Stomach (tissue), 8 donors: ENCODE measurements at regions not wholly inside any gene's neighbourhood (a gene's known extent, or its start where the extent isn't known, plus 50 kb on each side); places are given as distances from the start of the nearest gene placed in this dataset.

ENCODE experiments used
- DNase-seq, 2 donors: peaks; one replicate each; pipeline versions ENCODE4 v3.0.0 to v3.0.0-alpha.2; 2013 to 2019
- H3K27ac ChIP-seq, 5 donors: fragments of 200-600 bp in 4 of 5; sonication (generic) in 4 of 5; one replicate each; pipeline ENCODE4 v1.5.1; 2013 to 2019; ENCODE audit warnings: mild to moderate bottlenecking in 1 of 5, moderate library complexity in 1 of 5
- H3K27me3 ChIP-seq, 3 donors: fragments of 200-600 bp; sonication (generic); one replicate each; pipeline ENCODE4 v1.5.1; 2017 to 2019; ENCODE audit warnings: mixed run types in 1 of 3
- H3K36me3 ChIP-seq, 4 donors: fragments of 200-600 bp; sonication (generic); 1 replicate in 3 of 4; 2 replicates in 1 of 4; pipeline ENCODE4 v1.5.1; 2016 to 2019
- H3K4me1 ChIP-seq, 4 donors: fragments of 200-600 bp; sonication (generic); one replicate each; pipeline ENCODE4 v1.5.1; 2016 to 2019
- H3K4me3 ChIP-seq, 4 donors: fragments of 200-600 bp; sonication (generic) in 3 of 4; one replicate each; pipeline ENCODE4 v1.5.1; 2016 to 2019; ENCODE audit warnings: mild to moderate bottlenecking in 1 of 4
- H3K9me3 ChIP-seq, 4 donors: fragments of 200-600 bp; sonication (generic); one replicate each; pipeline ENCODE4 v1.5.1; 2016 to 2019
- EP300 ChIP-seq: sonication (generic); formaldehyde crosslinking; IDR thresholded peaks from one replicate; pipeline ENCODE4 v1.6.1; 2017; ENCODE audit warnings: antibody characterized with exemption
- POLR2A ChIP-seq, 4 donors: fragments of 450-650 bp; IDR thresholded peaks; one replicate each; pipeline ENCODE4 v1.6.1; 2016; ENCODE audit warnings: antibody characterized with exemption in 4 of 4, control low read depth in 2 of 4, mild to moderate bottlenecking in 1 of 4, moderate library complexity in 1 of 4
- POLR2AphosphoS5 ChIP-seq, 3 donors: sonication (generic); formaldehyde crosslinking; IDR thresholded peaks; one replicate each; pipeline ENCODE4 v1.6.1; 2016; ENCODE audit warnings: antibody characterized with exemption in 3 of 3
- WGBS, 5 donors: extraction: QIAGEN DNeasy Blood & Tissue Kit in 3 of 5; methylation state at CpG; one replicate each; pipeline versions ENCODE4 v1.1.5 to v1.1.7; 2013 to 2018; 5-methylcytosine and 5-hydroxymethylcytosine counted together
- intact Hi-C: fragments of 100-400 bp; cut with DNase I; formaldehyde crosslinking; loops from one replicate; pipeline ENCODE4 v1.15.1; 2023; ENCODE audit warnings: low total_unique reads
- TF ChIP-seq, protein P1 (sequence below), 7 experiments: fragments of 450-650 bp in 4 of 7; fragments of 200-600 bp in 3 of 7; sonication (generic) in 3 of 7; IDR thresholded peaks; one replicate each; pipeline ENCODE4 v1.5.1; 2016 to 2019; ENCODE audit warnings: antibody characterized with exemption in 7 of 7, control low read depth in 2 of 7, mild to moderate bottlenecking in 1 of 7
- donor health status: healthy with polysubstance abuse.
- donor health status: Bipolar disorder and iron deficiency.
- donor health status: healthy.

DNA sequence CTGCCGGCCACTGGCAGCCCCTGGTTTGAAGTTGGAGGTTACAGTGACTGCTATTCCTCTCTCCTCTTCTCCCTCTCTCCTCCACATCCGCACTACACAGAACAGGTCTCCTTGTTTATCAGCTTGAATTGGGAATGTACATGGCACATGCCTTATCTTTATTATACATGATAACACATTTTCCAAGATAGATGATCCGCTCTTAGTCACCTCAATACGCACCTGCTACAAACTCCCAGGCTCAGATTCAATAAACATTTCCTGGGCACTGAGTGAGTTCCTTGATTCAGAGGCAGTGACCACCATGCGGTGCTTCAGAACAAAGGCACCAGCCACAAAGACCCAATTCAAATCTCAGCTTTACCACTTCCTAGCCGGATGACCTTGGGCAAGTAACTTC lies 227.7 kb downstream of the TSHZ3 start:
- Histone ChIP-seq H3K4me3 (no peak overlapping the region), H3K9me3 (no peaks in the 10 kb centered on the region), H3K27me3 (no peaks in the 10 kb centered on the region), H3K27ac (no peak overlapping the region), H3K36me3 (no peaks in the 10 kb centered on the region), H3K4me1 (peaks cover 0 to 14% (median 0%) of the 10 kb centered on the region in 4 donors)
- TF ChIP-seq POLR2AphosphoS5 (IDR thresholded peaks at IDR 0.05) = no peak
- TF ChIP-seq, protein P1, sequence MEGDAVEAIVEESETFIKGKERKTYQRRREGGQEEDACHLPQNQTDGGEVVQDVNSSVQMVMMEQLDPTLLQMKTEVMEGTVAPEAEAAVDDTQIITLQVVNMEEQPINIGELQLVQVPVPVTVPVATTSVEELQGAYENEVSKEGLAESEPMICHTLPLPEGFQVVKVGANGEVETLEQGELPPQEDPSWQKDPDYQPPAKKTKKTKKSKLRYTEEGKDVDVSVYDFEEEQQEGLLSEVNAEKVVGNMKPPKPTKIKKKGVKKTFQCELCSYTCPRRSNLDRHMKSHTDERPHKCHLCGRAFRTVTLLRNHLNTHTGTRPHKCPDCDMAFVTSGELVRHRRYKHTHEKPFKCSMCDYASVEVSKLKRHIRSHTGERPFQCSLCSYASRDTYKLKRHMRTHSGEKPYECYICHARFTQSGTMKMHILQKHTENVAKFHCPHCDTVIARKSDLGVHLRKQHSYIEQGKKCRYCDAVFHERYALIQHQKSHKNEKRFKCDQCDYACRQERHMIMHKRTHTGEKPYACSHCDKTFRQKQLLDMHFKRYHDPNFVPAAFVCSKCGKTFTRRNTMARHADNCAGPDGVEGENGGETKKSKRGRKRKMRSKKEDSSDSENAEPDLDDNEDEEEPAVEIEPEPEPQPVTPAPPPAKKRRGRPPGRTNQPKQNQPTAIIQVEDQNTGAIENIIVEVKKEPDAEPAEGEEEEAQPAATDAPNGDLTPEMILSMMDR (IDR thresholded peaks at IDR 0.05) = no peak
- TF ChIP-seq POLR2A (IDR thresholded peaks at IDR 0.05) = no peak
- TF ChIP-seq EP300 = no peak
- DNase-seq = no peak
- intact Hi-C loops = no loop called here
- WGBS, 5 donors = 66 to 83% (median 81%) methylated on average over 6 of the region's 6 CpGs

DNA sequence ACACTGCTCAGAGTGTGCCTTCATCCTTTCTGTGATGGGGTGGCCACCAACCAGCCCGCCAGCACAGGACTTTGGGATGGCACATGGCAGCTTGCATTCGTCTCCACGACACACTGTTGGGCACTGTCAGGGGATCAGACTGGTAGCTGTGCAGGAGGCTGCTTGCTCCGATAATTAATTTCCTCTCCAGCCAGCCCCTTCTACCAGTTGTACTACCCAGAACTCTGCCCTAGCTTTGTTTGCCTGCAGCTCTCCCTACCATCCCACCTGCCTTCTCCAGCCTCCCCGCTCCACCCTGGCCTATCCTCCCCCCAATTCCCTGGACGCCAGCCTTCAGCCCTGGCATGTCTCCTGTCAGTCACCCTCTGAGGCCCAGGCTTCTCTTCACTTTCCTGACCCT lies 228.3 kb downstream of the TSHZ3 start:
- DNase-seq = no peak
- Histone ChIP-seq H3K9me3 (no peaks in the 10 kb centered on the region), H3K27me3 (no peaks in the 10 kb centered on the region), H3K36me3 (no peaks in the 10 kb centered on the region), H3K4me3 (no peak overlapping the region), H3K27ac (no peak overlapping the region), H3K4me1 (peaks cover 0 to 14% (median 0%) of the 10 kb centered on the region in 4 donors)
- no peak for TF ChIP-seq EP300
- no peak for TF ChIP-seq POLR2A (IDR thresholded peaks at IDR 0.05)
- TF ChIP-seq, protein P1 (IDR thresholded peaks at IDR 0.05) = no peak
- 86 to 91% (median 89%) methylated on average over 6 of the region's 6 CpGs for WGBS, 5 donors
- intact Hi-C loops = no loop called here

DNA sequence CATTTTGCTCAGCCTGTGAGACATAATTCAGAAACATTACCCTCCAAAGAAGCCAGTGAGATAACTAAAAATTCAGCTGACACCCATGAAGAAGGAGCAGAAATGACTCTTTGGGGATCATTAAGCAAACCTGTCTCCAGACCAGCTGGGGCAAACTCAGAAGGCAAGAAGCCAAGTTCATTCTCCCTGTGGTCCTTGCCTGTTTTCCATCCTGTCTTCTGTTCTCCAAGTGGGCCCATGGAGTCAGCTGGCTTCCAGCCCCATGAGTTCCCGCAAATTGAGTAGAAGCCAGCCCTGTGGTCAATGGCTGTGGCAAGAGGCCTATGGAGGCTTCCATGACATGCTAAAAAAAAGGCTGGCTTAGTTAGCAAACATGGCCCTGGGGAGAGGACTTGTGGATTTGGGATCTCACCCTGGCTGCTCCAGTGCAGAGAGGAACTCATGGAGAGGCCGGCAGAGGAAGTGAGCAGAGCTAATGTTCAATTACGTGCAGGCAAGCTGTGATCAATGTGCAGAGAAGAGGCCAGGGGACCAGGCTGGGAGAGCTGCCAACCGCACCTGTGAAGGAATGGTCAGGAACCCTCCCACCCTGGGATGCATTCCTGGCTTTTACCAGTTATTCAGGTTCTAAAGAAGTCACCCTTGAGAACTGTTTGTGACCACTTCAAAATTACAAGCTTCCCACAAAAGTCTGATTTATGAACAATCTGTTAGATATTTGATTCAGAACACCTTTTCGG lies 229.1 kb downstream of the TSHZ3 start:
- no peak overlapping the region for H3K4me3 ChIP-seq
- no peak overlapping the region for H3K27ac ChIP-seq
- DNase-seq = no peak
- no peaks in the 10 kb centered on the region for H3K36me3 ChIP-seq
- WGBS, 5 donors = 87 to 95% (median 89%) methylated on average over 5 of the region's 5 CpGs
- H3K4me1 ChIP-seq = peaks cover 0 to 14% (median 0%) of the 10 kb centered on the region in 4 donors
- no peaks in the 10 kb centered on the region for H3K9me3 ChIP-seq
- intact Hi-C loops = no loop called here
- no peaks in the 10 kb centered on the region for H3K27me3 ChIP-seq
- TF ChIP-seq EP300 = no peak
- no peak for TF ChIP-seq POLR2AphosphoS5 (IDR thresholded peaks at IDR 0.05)
- TF ChIP-seq, protein P1 (IDR thresholded peaks at IDR 0.05) = no peak
- TF ChIP-seq POLR2A (IDR thresholded peaks at IDR 0.05) = no peak

DNA sequence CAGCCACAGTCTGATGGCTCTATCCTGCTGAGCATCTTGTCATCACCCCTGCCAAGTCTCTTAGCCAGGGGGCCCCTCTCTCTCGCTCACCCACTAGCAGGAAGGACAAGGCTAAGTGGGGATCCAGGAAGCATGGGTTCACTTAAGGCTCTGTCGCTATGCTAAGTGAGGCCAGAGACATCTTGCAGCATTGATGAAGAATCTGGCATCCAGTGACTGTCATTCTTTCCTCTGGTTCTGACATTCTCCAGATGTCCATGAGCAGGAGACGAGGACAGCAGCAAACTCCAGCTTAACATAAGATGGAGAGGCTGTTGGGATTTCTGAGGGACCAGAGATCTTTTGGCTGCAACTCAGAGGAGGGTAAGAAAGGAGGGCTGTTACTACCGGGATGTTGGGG lies 230.2 kb downstream of the TSHZ3 start:
- WGBS, 5 donors = 48 to 78% (median 69%) methylated on average over 4 of the region's 4 CpGs
- H3K4me1 ChIP-seq = peaks cover 0 to 14% (median 0%) of the 10 kb centered on the region in 4 donors
- H3K27ac ChIP-seq = no peak overlapping the region
- no peaks in the 10 kb centered on the region for H3K9me3 ChIP-seq
- no peak overlapping the region for H3K4me3 ChIP-seq
- peak in 1 of 2 donors; percentile 40 for DNase-seq
- H3K27me3 ChIP-seq = no peaks in the 10 kb centered on the region
- H3K36me3 ChIP-seq = no peaks in the 10 kb centered on the region
- intact Hi-C loops = no loop called here
- TF ChIP-seq EP300 = no peak
- TF ChIP-seq POLR2A (IDR thresholded peaks at IDR 0.05) = no peak
- peak in 1 of 3 donors; percentile 18 for TF ChIP-seq POLR2AphosphoS5 (IDR thresholded peaks at IDR 0.05)
- TF ChIP-seq, protein P1 (IDR thresholded peaks at IDR 0.05) = no peak
